PC-9 (cell line): ENCODE measurements at regions not wholly inside any gene's neighbourhood (a gene's known extent, or its start where the extent isn't known, plus 50 kb on each side); places are given as distances from the start of the nearest gene placed in this dataset.

Source experiments
- BruUV-seq: library from RNA; stranded (reverse); fragments of 400-500 nt; replicated peaks from 2 replicates; lab custom pipeline; 2021; lab: Mats Ljungman, UMichigan
- CTCF ChIA-PET: fragments of 300-600 bp; sonication (Branson Sonifier 250); formaldehyde crosslinking; loops from one replicate; lab custom pipeline; 2022; ENCODE audit warnings: antibody characterized with exemption; lab: Charles Lee
- POLR2A ChIA-PET: fragments of 300-600 bp; sonication (Branson Sonifier 250); formaldehyde crosslinking; loops from one replicate; lab custom pipeline; 2022; ENCODE audit warnings: antibody characterized with exemption; ENCODE audit not compliant: unreplicated experiment; lab: Charles Lee
- DNase-seq, 2 experiments: peaks; one replicate each; pipeline versions ENCODE4 v3.0.0 to v3.0.0-alpha.2; 2015 to 2022; ENCODE audit warnings: mixed read lengths in 1 of 2
- H2AFZ ChIP-seq: fragments of 200-600 bp; sonication (generic); 2 replicates; pipeline ENCODE4 v1.8.1; 2017; ENCODE audit warnings: antibody characterized with exemption
- H3F3A ChIP-seq: fragments of 200-600 bp; sonication (generic); 2 replicates; pipeline ENCODE4 v1.8.1; 2017; ENCODE audit warnings: antibody characterized with exemption, mild to moderate bottlenecking, low read depth; ENCODE audit not compliant: insufficient read depth
- H3K27ac ChIP-seq: fragments of 200-600 bp; sonication (generic); 2 replicates; pipeline ENCODE4 v1.6.1; 2016; ENCODE audit warnings: mixed run types
- H3K27me3 ChIP-seq: fragments of 200-600 bp; sonication (generic); 2 replicates; pipeline ENCODE4 v1.6.1; 2016; ENCODE audit warnings: low read depth, mixed run types; ENCODE audit not compliant: insufficient read depth
- H3K36me3 ChIP-seq: fragments of 200-600 bp; sonication (generic); 2 replicates; pipeline ENCODE4 v1.6.1; 2016; ENCODE audit warnings: low read depth, mixed run types
- H3K4me1 ChIP-seq: fragments of 200-600 bp; sonication (generic); replicated peaks from 2 replicates; pipeline ENCODE4 v1.6.1; 2016; ENCODE audit warnings: mixed run types; ENCODE audit not compliant: insufficient read depth
- H3K4me2 ChIP-seq: fragments of 200-600 bp; sonication (generic); 2 replicates; pipeline ENCODE4 v1.6.1; 2017; ENCODE audit warnings: mixed run types
- H3K4me3 ChIP-seq: fragments of 200-600 bp; sonication (generic); 2 replicates; pipeline ENCODE4 v1.6.1; 2016; ENCODE audit warnings: mixed run types
- H3K79me2 ChIP-seq: fragments of 200-600 bp; sonication (generic); 2 replicates; pipeline ENCODE4 v1.6.1; 2017; ENCODE audit warnings: low read depth, mixed run types
- H3K9me2 ChIP-seq: fragments of 200-600 bp; sonication (generic); 2 replicates; pipeline ENCODE4 v1.8.1; 2017; ENCODE audit warnings: mild to moderate bottlenecking; ENCODE audit not compliant: insufficient read depth
- H3K9me3 ChIP-seq: fragments of 200-600 bp; sonication (generic); 2 replicates; pipeline ENCODE4 v1.8.1; 2016; ENCODE audit warnings: low read depth; ENCODE audit not compliant: insufficient read depth
- H4K20me1 ChIP-seq: fragments of 200-600 bp; sonication (generic); 2 replicates; pipeline ENCODE4 v1.8.1; 2017; ENCODE audit not compliant: insufficient read depth
- EZH2 ChIP-seq: fragments of 200-600 bp; sonication (generic); IDR thresholded peaks from 2 replicates; pipeline ENCODE4 v1.8.0; 2017; ENCODE audit warnings: antibody characterized with exemption, low read depth
- intact Hi-C: fragments of 100-400 bp; cut with micrococcal nuclease; formaldehyde crosslinking; loops from one replicate; pipeline ENCODE4 v1.10.0; 2022; ENCODE audit not compliant: unreplicated experiment
- TF ChIP-seq, protein P1 (sequence below): fragments of 200-600 bp; sonication (generic); conservative IDR thresholded peaks from 2 replicates; pipeline ENCODE4 v1.6.1; 2017; ENCODE audit warnings: mixed run types, antibody characterized with exemption, mild to moderate bottlenecking, moderate library complexity

DNA sequence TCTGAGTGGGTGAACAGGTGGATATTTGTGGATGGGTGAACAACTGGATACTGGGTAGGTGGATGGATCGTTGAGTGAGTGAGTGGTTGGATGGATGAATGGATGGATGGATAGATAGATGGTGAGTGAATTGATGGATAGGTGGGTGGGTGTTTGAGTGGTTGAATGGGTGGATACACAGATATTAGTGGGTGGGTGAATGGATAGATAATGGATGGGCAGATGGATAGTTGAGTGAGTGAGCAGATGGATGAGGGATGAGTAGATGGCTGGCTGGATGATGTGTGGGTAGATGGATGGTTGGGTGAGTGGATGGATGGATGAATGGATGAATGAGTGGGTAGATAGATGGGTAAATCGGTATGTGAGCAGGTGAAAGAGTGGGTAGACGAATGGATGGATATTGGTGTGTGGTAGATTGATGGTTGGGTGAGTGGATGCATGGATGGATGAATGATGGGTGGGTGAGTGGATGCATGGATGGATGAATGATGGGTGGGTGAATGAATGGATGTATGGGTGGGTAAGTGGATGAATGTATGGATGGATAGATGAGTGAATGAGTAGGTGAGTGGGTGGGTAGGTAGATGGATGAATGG, 406.7 kb downstream of the MN1 start:
- intact Hi-C loops, result no loop called here
- no peaks in the 10 kb centered on the region for H3K4me1 ChIP-seq
- no peak overlapping the region for H3K27ac ChIP-seq
- no peak overlapping the region for H2AFZ ChIP-seq
- TF ChIP-seq EZH2, result no peak
- TF ChIP-seq, protein P1, sequence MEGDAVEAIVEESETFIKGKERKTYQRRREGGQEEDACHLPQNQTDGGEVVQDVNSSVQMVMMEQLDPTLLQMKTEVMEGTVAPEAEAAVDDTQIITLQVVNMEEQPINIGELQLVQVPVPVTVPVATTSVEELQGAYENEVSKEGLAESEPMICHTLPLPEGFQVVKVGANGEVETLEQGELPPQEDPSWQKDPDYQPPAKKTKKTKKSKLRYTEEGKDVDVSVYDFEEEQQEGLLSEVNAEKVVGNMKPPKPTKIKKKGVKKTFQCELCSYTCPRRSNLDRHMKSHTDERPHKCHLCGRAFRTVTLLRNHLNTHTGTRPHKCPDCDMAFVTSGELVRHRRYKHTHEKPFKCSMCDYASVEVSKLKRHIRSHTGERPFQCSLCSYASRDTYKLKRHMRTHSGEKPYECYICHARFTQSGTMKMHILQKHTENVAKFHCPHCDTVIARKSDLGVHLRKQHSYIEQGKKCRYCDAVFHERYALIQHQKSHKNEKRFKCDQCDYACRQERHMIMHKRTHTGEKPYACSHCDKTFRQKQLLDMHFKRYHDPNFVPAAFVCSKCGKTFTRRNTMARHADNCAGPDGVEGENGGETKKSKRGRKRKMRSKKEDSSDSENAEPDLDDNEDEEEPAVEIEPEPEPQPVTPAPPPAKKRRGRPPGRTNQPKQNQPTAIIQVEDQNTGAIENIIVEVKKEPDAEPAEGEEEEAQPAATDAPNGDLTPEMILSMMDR, result no peak
- no peaks in the 10 kb centered on the region for H3K79me2 ChIP-seq
- no peaks in the 10 kb centered on the region for H4K20me1 ChIP-seq
- H3K9me2 ChIP-seq, result no peaks in the 10 kb centered on the region
- DNase-seq, result no peak
- ChIA-PET CTCF (no interaction called here), POLR2A (no interaction called here)
- H3K4me2 ChIP-seq, result no peak overlapping the region
- H3K4me3 ChIP-seq, result no peak overlapping the region
- peaks cover 13% of the 10 kb centered on the region; the same call in 1 of the 2 replicates for H3F3A ChIP-seq
- H3K36me3 ChIP-seq, result no peaks in the 10 kb centered on the region
- no TSS peak for BruUV-seq
- H3K9me3 ChIP-seq, result no peaks in the 10 kb centered on the region
- H3K27me3 ChIP-seq, result no peaks in the 10 kb centered on the region

DNA sequence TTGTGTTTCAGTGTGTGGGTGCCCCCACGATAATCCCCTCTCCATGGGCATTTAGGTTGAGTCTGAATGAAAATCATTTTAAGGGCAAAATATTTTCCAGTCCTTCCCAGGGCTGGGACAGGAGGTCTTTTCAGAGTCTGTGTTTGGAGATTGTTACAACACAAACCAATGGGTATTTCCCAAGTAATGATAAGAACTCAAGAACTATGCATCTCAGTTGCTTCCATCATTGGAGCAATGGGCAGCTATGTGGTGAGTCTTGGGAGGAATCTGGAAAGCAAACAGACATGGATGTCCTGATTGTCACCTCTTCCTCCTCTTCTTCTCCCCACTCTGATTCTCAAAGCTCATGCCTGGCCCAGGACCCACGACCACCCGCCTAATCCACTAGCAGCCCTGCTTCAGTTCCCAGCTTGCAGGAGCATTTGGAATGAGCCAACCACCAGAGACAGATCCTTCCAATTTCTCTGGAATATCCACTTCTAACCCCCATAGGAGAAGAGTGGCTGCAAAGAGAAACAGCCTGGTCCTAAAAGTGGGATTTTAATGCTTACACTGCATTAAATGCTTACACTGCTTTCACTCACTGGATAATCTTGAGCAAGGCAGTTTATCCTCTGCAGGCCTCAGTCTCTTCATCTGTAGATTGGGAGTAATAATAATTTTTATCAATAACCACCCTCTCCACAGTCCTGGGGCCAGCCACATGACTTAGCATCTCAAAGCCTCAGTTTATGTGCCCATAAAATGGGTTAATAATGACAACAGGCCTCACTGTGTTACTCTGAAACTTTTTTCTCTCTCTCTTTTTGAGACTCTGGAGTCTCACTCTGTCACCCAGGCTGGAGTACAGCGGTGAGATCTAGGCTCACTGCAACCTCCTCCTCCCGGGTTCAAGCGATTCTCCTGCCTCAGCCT, 404.3 kb downstream of the MN1 start:
- H3K4me2 ChIP-seq, result no peak overlapping the region
- H3K4me1 ChIP-seq, result no peaks in the 10 kb centered on the region
- no peaks in the 10 kb centered on the region for H3K79me2 ChIP-seq
- H3F3A ChIP-seq, result peaks cover 13% of the 10 kb centered on the region; the same call in 1 of the 2 replicates
- DNase-seq, result no peak
- TF ChIP-seq, protein P1, result no peak
- TF ChIP-seq EZH2, result no peak
- ChIA-PET CTCF (no interaction called here), POLR2A (no interaction called here)
- no peaks in the 10 kb centered on the region for H3K36me3 ChIP-seq
- H3K4me3 ChIP-seq, result no peak overlapping the region
- no peaks in the 10 kb centered on the region for H3K9me2 ChIP-seq
- no TSS peak for BruUV-seq
- intact Hi-C loops, result no loop called here
- H3K9me3 ChIP-seq, result no peaks in the 10 kb centered on the region
- H2AFZ ChIP-seq, result no peak overlapping the region
- no peaks in the 10 kb centered on the region for H4K20me1 ChIP-seq
- H3K27ac ChIP-seq, result no peak overlapping the region
- no peaks in the 10 kb centered on the region for H3K27me3 ChIP-seq

DNA sequence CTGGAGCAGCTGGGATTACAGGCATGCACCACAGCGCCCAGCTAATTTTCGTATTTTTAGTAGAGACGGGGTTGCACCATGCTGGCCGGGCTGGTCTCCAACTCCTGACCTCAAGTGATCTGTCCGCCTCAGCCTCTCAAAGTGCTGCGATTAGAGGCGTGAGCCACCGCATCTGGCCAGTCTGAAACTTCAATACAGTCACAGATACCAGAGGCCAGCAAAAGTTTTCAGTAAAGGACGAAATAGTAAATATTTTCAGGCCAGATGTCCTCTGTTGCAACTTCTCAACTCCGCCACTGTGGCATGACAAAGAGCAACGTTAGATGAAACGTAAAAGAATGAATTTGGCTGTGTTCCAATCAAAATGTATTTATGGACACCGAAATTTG, 403.6 kb downstream of the MN1 start:
- DNase-seq, result no peak
- TF ChIP-seq, protein P1, result no peak
- TF ChIP-seq EZH2, result no peak
- Histone ChIP-seq H3K9me3 (no peaks in the 10 kb centered on the region), H3K4me2 (no peak overlapping the region), H3K4me3 (no peak overlapping the region), H3K27ac (no peak overlapping the region), H3K36me3 (no peaks in the 10 kb centered on the region), H3K79me2 (no peaks in the 10 kb centered on the region), H2AFZ (no peak overlapping the region), H3K9me2 (no peaks in the 10 kb centered on the region), H3K27me3 (no peaks in the 10 kb centered on the region), H3F3A (peaks cover 11% of the 10 kb centered on the region; the same call in 1 of the 2 replicates), H4K20me1 (no peaks in the 10 kb centered on the region), H3K4me1 (no peaks in the 10 kb centered on the region)
- intact Hi-C loops, result no loop called here
- ChIA-PET CTCF (no interaction called here), POLR2A (no interaction called here)
- no TSS peak for BruUV-seq
